VCaP (cell line): ENCODE measurements at regions not wholly inside any gene's neighbourhood (a gene's known extent, or its start where the extent isn't known, plus 50 kb on each side); places are given as distances from the start of the nearest gene placed in this dataset.

ENCODE experiments used
- H3K27ac ChIP-seq: fragments of 450-650 bp; 2 replicates; pipeline ENCODE4 v1.5.1; 2017
- CTCF ChIP-seq: fragments of 450-650 bp; conservative IDR thresholded peaks from 2 replicates; pipeline ENCODE4 v1.5.1; 2017; ENCODE audit warnings: mild to moderate bottlenecking, moderate library complexity

DNA sequence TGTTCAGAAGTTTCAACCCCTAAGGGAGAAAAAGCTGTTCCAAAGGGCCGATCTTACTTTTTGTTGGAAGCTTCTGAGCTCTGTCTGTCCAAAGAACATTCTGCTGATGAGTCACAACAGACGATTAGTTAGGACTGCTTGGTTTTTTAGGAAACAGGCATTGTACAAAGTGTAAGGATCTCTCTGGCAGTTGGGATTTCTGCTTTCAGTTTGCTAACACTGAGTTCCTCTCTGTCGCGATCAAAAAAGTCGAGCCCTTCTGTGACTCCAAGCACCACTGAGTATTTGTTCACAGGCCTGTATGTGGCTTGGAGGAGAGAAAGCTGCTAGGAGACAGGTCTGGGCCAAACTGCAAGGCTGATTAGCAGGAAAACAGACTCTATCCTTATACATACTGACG is 91.8 kb upstream of the PFN2 start:
- no peak for TF ChIP-seq CTCF
- no peak overlapping the region for H3K27ac ChIP-seq

DNA sequence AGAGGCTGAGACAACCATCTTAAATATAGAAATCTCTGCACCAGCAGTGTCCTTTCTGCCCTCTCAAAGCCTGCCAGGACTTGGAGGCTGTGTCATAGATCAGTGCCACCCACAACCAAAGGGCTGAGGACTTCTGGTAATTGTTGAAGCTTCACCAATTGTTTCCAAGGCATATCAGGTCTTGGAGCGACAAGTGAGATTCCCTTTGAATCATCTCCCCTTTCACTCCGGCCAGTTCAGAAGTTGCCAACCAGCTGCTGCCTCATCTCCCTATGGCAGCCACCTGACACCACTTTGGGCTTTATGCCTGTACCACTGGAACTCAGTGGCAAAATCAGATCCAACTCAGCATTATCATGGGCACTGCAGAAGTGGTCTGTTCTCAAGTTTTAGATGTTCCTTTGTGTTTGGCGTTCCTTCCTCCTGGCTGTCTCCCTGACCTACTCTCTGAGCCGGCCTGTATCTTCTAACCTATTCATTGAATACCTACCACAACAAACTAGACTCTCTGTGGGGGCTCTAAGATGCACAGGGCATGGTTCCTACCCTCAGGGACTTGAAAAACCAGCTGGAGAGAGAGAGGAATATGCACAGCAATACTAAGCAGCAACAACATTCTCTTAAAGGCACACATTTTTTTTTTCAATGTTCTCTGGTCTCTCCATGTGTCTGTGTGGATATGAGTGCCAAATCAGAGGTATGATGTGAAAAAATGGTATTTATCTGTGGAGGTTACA is 90.8 kb upstream of the PFN2 start:
- no peak for TF ChIP-seq CTCF
- no peak overlapping the region for H3K27ac ChIP-seq

GRCh38 chr3:150059729-150060128 is 89.0 kb upstream of the PFN2 start:
- no peak overlapping the region for H3K27ac ChIP-seq
- no peak for TF ChIP-seq CTCF

- no peak overlapping the region for H3K27ac ChIP-seq
- no peak for TF ChIP-seq CTCF
Measured at GRCh38 chr3:150059241-150059640, 88.5 kb upstream of the PFN2 start.

DNA sequence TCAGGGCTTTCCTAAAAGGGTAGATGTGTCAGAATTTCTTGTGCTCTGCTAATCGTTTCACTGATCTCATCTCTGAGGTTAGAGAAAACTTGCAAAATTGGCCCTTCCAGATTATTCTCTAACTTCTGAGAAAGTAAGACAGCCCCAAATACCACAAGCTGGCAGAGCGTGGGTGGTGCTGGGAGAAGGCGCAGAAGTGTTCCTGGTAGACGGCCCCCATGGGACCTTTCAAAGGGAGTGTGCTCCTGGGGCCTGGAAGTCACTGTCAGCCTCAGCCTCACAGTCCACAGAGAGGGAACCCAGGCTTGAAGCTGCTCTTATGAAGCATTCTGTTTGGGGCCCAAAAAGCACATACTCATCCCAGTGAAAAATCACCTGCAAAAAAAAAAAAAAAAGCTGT is 86.5 kb upstream of the PFN2 start:
- TF ChIP-seq CTCF: no peak
- H3K27ac ChIP-seq: no peak overlapping the region

GRCh38 chr3:150055332-150055731 is 84.6 kb upstream of the PFN2 start:
- no peak overlapping the region for H3K27ac ChIP-seq
- no peak for TF ChIP-seq CTCF

DNA sequence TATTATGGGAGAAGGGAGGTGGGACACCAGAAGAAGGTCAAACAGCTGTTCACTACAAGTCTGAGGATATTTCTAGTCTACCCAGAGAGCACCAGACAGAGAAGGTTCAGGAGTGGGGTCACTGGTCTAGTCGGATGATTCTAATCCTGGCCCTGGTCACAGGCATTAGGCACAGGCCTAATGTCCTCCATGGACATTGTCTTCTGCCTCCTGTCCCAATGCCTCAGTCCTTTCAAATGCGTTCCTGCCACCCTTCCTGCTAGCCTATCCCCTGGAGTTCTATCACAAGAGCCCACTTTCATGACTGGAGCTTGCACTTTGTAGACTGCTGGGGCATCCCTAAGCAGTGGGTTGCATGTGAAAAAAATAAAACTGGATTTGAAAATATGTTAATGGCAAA is 83.9 kb upstream of the PFN2 start:
- H3K27ac ChIP-seq: no peak overlapping the region
- TF ChIP-seq CTCF: no peak
